Activated CD4-positive, alpha-beta memory T cell treated with anti-CD3 and anti-CD28 coated beads, Interleukin-2, amount 10 ng/mL, durations not matched to agents 7 days and 5 days (primary cell): ENCODE measurements at regions not wholly inside any gene's neighbourhood (a gene's known extent, or its start where the extent isn't known, plus 50 kb on each side); places are given as distances from the start of the nearest gene placed in this dataset.

Source experiments
- CTCF ChIA-PET: fragments of 350-600 bp; sonication (Branson Sonifier 250); formaldehyde crosslinking; loops from one replicate; lab custom pipeline; 2021; ENCODE audit warnings: antibody characterized with exemption, inconsistent platforms; lab: Charles Lee
- POLR2A ChIA-PET: fragments of 350-600 bp; sonication (Branson Sonifier 250); formaldehyde crosslinking; loops from one replicate; lab custom pipeline; 2021; ENCODE audit warnings: antibody characterized with exemption; lab: Charles Lee
- DNase-seq: peaks from one replicate; pipeline ENCODE4 v3.0.0-alpha.2; 2020
- H3K27ac Mint-ChIP-seq: one replicate; pipeline ENCODE4 v1.8.0; 2021; ENCODE audit warnings: mild to moderate bottlenecking, mixed read lengths
- H3K27me3 Mint-ChIP-seq: one replicate; pipeline ENCODE4 v1.8.0; 2021; ENCODE audit warnings: mixed read lengths
- H3K36me3 Mint-ChIP-seq: one replicate; pipeline ENCODE4 v1.8.0; 2021; ENCODE audit warnings: low read depth, mixed read lengths
- H3K4me1 Mint-ChIP-seq: one replicate; pipeline ENCODE4 v1.8.0; 2021; ENCODE audit warnings: mixed read lengths
- H3K4me3 Mint-ChIP-seq: one replicate; pipeline ENCODE4 v1.8.0; 2021; ENCODE audit warnings: mild to moderate bottlenecking, mixed read lengths
- H3K9me3 Mint-ChIP-seq: one replicate; pipeline ENCODE4 v1.8.0; 2021; ENCODE audit warnings: mixed read lengths

- Mint-ChIP-seq H3K36me3 (no peaks in the 10 kb centered on the region), H3K4me3 (no peak overlapping the region), H3K9me3 (peaks cover 6% of the 10 kb centered on the region), H3K27me3 (no peaks in the 10 kb centered on the region), H3K4me1 (no peaks in the 10 kb centered on the region), H3K27ac (no peak overlapping the region)
- ChIA-PET CTCF (no interaction called here), POLR2A (no interaction called here)
- no peak for DNase-seq
Measured at GRCh38 chr9:12640866-12641636, 52.1 kb upstream of the TYRP1 start.
